ENCODE measurements at regions not wholly inside any gene's neighbourhood (a gene's known extent, or its start where the extent isn't known, plus 50 kb on each side); places are given as distances from the start of the nearest gene placed in this dataset.

DNA sequence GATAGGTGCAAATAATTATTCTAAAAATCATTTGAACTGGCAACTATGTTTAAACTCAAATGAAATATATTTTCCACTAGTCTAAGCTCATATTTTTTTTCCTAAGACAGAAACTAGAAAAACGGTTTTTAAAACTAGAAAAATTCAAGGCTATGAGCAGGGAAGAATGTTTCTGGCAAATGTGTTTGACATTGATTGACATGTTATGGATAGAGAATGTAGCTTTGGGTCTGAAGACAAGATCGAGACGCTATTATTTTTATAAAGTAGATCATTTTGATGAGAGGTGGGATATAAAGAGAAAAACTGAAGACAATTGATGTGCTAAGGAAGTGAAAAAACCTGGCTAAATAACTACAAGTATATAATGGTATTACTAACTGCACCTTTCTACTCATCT is 415.2 kb downstream of the GABRB3 start:
- H3K9me3 ChIP-seq = peaks cover 0 to 18% (median 4%) of the 10 kb centered on the region in 8 donors
- no peaks in the 10 kb centered on the region for H3K27me3 ChIP-seq (replicated peaks in 1 of 7)
- H3K27ac ChIP-seq = no peak overlapping the region
- TF ChIP-seq POLR2A (IDR thresholded peaks at IDR 0.05) (no peak), POLR2AphosphoS5 (IDR thresholded peaks at IDR 0.05) (no peak)
- TF ChIP-seq, protein P1, sequence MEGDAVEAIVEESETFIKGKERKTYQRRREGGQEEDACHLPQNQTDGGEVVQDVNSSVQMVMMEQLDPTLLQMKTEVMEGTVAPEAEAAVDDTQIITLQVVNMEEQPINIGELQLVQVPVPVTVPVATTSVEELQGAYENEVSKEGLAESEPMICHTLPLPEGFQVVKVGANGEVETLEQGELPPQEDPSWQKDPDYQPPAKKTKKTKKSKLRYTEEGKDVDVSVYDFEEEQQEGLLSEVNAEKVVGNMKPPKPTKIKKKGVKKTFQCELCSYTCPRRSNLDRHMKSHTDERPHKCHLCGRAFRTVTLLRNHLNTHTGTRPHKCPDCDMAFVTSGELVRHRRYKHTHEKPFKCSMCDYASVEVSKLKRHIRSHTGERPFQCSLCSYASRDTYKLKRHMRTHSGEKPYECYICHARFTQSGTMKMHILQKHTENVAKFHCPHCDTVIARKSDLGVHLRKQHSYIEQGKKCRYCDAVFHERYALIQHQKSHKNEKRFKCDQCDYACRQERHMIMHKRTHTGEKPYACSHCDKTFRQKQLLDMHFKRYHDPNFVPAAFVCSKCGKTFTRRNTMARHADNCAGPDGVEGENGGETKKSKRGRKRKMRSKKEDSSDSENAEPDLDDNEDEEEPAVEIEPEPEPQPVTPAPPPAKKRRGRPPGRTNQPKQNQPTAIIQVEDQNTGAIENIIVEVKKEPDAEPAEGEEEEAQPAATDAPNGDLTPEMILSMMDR (IDR thresholded peaks at IDR 0.05 in 8 of 11, conservative IDR thresholded peaks at IDR 0.05 in 3 of 11) = no peak
- intact Hi-C loops (cut with DNase I; ENCODE audit: low total_unique reads) = no loop called here
- WGBS, 5 donors = 65 to 86% (median 81%) methylated on average over 3 of the region's 3 CpGs
- no peaks in the 10 kb centered on the region for H3K36me3 ChIP-seq
- no peak overlapping the region for H3K4me3 ChIP-seq
- DNase-seq = no peak
- H3K4me1 ChIP-seq = no peaks in the 10 kb centered on the region

DNA sequence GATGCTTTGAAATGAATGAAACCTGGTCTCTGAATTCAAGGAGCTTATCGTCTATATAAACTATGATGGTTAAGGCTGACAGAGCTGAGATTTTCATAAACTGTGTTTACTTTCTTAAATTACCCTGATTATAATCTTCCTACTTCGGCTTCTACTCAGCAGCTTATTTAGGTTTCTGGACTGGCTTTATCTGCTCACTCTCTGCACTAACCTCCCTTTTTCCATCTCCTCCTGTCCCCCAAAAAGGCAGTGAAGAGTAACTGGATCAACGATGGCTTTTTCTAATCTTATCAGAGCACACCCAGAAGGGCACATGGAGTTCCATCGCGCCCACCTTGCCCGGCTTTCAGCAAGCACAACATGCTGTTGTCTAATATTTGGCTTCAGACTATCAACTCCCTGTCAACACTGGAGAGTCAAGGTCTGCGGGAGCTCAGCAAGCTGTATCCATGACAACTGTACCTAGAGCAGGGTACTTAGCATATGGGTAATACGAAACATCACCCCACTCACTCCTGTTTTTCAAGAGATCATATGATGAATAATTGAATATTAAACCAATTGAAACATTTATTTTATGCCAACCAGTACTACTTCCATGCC is 417.3 kb downstream of the GABRB3 start:
- DNase-seq = no peak
- WGBS, 5 donors = 63 to 82% (median 78%) methylated on average over 8 of the region's 8 CpGs
- intact Hi-C loops (cut with DNase I; ENCODE audit: low total_unique reads) = no loop called here
- TF ChIP-seq, protein P1 (IDR thresholded peaks at IDR 0.05 in 8 of 11, conservative IDR thresholded peaks at IDR 0.05 in 3 of 11) = no peak
- TF ChIP-seq POLR2AphosphoS5 (IDR thresholded peaks at IDR 0.05) (no peak), POLR2A (IDR thresholded peaks at IDR 0.05) (no peak)
- no peak overlapping the region for H3K4me3 ChIP-seq
- no peaks in the 10 kb centered on the region for H3K27me3 ChIP-seq (replicated peaks in 1 of 7)
- no peaks in the 10 kb centered on the region for H3K36me3 ChIP-seq
- peaks cover 0 to 7% (median 0%) of the 10 kb centered on the region in 8 donors for H3K9me3 ChIP-seq
- no peak overlapping the region for H3K27ac ChIP-seq
- H3K4me1 ChIP-seq = no peaks in the 10 kb centered on the region

DNA sequence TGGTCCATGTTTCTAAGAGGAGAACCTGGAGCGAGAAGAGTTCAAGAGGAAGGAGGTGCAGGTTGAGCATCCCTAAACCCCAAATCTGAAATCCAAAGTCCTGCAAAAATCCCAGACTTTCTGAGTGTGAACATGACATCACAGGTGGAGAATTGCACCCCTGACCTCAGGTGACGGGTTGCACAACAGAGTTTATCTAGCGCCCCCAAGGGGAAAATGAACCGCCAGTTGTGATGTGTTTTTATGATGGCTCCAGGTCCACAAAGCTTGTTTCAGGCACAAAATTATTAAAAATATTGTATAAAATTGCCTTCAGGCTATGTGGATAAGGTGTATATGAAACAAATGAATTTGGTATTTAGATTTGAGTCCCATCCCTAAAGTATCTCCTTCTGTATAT is 420.0 kb downstream of the GABRB3 start:
- H3K27ac ChIP-seq = no peak overlapping the region
- no peaks in the 10 kb centered on the region for H3K4me1 ChIP-seq
- no peak for TF ChIP-seq POLR2A (IDR thresholded peaks at IDR 0.05)
- WGBS, 5 donors = 75 to 88% (median 83%) methylated on average over 4 of the region's 4 CpGs
- H3K9me3 ChIP-seq = peaks cover 0 to 23% (median 18%) of the 10 kb centered on the region in 8 donors
- intact Hi-C loops (cut with DNase I; ENCODE audit: low total_unique reads) = no loop called here
- H3K4me3 ChIP-seq = no peak overlapping the region
- no peaks in the 10 kb centered on the region for H3K27me3 ChIP-seq (replicated peaks in 1 of 7)
- DNase-seq = no peak
- no peaks in the 10 kb centered on the region for H3K36me3 ChIP-seq

DNA sequence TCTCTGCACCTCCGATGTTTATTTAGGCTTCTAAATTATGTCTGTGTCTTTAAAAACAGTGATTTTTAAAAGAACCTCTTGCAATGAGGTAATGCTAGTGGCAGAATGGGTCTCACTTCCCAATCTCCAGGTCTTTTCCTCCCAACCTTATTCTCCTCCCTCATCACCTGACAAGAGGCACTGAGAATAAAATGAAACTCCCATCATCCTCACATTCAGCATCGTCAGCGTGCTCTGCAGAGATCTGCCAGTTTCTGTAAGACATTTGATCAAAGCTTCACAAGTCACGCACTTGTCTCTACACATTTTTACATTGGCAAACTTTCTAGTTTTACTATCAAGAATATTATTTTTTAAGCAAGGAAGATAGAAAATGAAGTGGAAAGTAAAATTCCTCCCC is 420.5 kb downstream of the GABRB3 start:
- Histone ChIP-seq H3K4me3 (no peak overlapping the region), H3K36me3 (no peaks in the 10 kb centered on the region), H3K4me1 (no peaks in the 10 kb centered on the region), H3K27me3 (replicated peaks in 1 of 7) (no peaks in the 10 kb centered on the region), H3K27ac (no peak overlapping the region), H3K9me3 (peaks cover 0 to 28% (median 23%) of the 10 kb centered on the region in 8 donors)
- no peak for DNase-seq
- TF ChIP-seq, protein P1 (IDR thresholded peaks at IDR 0.05 in 8 of 11, conservative IDR thresholded peaks at IDR 0.05 in 3 of 11) = no peak
- no peak for TF ChIP-seq POLR2A (IDR thresholded peaks at IDR 0.05)
- no peak for TF ChIP-seq POLR2AphosphoS5 (IDR thresholded peaks at IDR 0.05)
- WGBS, 5 donors = 87 to 95% (median 90%) methylated on average over 4 of the region's 4 CpGs
- intact Hi-C loops (cut with DNase I; ENCODE audit: low total_unique reads) = no loop called here

DNA sequence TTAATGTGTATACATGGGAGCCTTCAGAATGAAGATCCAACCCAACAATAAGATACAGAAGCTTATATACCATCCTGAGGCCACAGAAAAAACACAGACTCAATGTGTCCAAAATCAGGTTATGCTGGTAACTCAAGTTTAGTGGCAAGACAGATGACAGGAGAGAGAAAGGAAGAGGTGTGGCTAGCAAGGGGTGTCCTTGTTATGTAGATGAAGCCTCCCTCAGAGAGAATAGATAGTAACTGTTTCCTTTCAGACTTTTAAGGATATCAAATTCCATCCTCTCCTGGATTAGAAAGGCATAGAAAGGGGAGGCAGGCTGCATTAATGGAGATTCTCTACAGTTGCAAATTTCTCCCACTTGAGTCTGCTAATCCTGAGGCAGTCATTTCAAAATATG is 447.4 kb downstream of the GABRB3 start:
- intact Hi-C loops (cut with DNase I; ENCODE audit: low total_unique reads) = no loop called here
- DNase-seq = no peak
- H3K27ac ChIP-seq = no peak overlapping the region
- no peaks in the 10 kb centered on the region for H3K27me3 ChIP-seq (replicated peaks in 1 of 7)
- H3K36me3 ChIP-seq = no peaks in the 10 kb centered on the region
- no peak overlapping the region for H3K4me3 ChIP-seq
- peaks cover 0 to 6% (median 0%) of the 10 kb centered on the region in 8 donors for H3K9me3 ChIP-seq
- H3K4me1 ChIP-seq = no peaks in the 10 kb centered on the region
- no peak for TF ChIP-seq POLR2A (IDR thresholded peaks at IDR 0.05)
- TF ChIP-seq, protein P1 (IDR thresholded peaks at IDR 0.05 in 8 of 11, conservative IDR thresholded peaks at IDR 0.05 in 3 of 11) = no peak
- no peak for TF ChIP-seq POLR2AphosphoS5 (IDR thresholded peaks at IDR 0.05)
